PC-9 (cell line): ENCODE measurements at regions not wholly inside any gene's neighbourhood (a gene's known extent, or its start where the extent isn't known, plus 50 kb on each side); places are given as distances from the start of the nearest gene placed in this dataset.

ENCODE experiments used
- EZH2 ChIP-seq: fragments of 200-600 bp; sonication (generic); IDR thresholded peaks from 2 replicates; pipeline ENCODE4 v1.8.0; 2017; ENCODE audit warnings: antibody characterized with exemption, low read depth
- TF ChIP-seq, protein P1 (sequence below): fragments of 200-600 bp; sonication (generic); conservative IDR thresholded peaks from 2 replicates; pipeline ENCODE4 v1.6.1; 2017; ENCODE audit warnings: mixed run types, antibody characterized with exemption, mild to moderate bottlenecking, moderate library complexity

DNA sequence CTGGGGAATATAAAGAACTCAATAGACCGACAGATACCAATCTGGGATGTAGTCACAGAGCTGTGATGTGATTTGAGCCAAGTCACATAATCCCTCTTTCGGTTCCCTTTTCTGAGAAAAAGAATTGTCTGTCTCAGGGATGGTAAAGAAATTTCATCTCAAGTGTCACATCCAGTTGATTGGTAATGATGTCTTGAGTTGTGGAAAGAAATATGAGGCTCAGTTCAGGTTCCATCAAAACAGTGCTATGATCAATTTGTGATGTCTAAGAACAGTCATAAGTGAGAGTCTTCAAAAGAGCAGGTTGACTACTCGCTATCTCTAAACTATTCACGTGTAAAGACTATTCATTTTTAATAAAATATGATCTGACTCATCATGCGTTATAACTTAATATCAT is 223.3 kb downstream of the METTL4 start:
- TF ChIP-seq, protein P1, sequence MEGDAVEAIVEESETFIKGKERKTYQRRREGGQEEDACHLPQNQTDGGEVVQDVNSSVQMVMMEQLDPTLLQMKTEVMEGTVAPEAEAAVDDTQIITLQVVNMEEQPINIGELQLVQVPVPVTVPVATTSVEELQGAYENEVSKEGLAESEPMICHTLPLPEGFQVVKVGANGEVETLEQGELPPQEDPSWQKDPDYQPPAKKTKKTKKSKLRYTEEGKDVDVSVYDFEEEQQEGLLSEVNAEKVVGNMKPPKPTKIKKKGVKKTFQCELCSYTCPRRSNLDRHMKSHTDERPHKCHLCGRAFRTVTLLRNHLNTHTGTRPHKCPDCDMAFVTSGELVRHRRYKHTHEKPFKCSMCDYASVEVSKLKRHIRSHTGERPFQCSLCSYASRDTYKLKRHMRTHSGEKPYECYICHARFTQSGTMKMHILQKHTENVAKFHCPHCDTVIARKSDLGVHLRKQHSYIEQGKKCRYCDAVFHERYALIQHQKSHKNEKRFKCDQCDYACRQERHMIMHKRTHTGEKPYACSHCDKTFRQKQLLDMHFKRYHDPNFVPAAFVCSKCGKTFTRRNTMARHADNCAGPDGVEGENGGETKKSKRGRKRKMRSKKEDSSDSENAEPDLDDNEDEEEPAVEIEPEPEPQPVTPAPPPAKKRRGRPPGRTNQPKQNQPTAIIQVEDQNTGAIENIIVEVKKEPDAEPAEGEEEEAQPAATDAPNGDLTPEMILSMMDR: no peak
- no peak for TF ChIP-seq EZH2
